ENCODE measurements at regions not wholly inside any gene's neighbourhood (a gene's known extent, or its start where the extent isn't known, plus 50 kb on each side); places are given as distances from the start of the nearest gene placed in this dataset.
"Not testable (repeated sequence)": the region's sequence is repeated elsewhere in the genome, so short reads cannot be mapped to it uniquely, and the experiment has no call there.

DNA sequence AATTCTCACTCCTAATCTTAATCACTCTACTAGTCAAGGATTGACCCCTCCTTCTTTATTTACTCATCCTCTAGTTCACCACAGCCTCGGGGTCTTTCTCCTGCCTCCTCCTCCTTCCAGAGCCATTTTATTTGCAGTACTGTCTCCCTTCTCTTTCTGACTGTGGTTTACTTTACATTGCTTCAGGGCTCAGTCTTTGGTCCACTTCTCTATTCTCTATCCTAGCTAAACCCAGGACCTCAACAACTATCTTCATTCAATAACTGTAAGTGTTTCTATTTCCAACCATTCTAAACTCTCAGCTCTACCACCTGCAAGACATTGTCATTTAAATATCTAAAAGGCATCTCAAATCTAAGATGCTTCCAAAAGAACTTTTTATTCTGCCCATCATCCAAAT lies 493.8 kb downstream of the TTLL7 start:
- no peak for DNase-seq

DNA sequence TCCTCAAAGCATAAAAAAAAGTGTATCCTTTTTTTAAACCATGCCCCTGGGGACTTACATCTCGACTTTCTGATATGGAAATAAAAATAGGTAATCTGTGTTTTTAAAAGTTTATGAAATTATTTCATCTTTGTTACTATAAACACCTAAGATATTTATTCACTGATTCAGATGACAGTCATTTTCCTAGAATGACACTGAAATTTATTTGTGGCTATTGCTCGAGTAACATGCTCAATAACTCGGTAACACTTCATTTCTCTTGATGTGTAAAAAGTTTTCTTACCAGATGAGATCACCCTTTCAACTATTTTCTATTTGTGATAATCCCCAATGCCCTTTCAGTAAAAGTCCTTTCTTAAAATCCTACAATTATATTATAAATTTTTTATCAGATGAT lies 495.8 kb downstream of the TTLL7 start:
- DNase-seq: no peak

DNA sequence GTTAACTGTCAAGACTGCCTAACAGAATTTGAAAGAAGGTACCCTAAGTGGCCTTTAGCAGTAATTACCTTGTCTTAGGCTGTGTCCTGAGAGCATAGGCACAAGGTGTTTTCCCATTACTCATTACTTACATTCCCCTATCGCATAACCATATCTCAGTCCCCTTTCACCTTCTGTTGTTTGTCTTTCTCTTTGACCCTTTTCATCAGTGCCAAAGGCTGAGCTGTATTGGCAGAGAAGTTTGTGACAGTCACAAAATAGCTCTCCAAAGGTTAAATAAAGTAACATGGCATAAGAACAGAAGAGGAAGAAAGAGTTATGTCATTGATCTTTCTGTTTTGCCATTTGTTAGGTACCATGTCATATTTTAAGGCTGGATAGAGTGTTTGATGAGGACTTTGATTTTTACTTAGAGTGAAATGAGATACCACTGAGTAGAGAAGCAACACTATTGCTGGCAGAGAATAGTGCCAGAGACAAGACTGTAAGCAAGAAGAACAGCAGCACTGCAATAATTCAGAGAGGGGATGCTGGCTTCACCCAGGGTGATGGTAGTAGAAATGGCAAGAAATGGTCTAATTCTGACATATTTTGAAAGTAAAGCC lies 497.8 kb downstream of the TTLL7 start:
- no peak for DNase-seq

DNA sequence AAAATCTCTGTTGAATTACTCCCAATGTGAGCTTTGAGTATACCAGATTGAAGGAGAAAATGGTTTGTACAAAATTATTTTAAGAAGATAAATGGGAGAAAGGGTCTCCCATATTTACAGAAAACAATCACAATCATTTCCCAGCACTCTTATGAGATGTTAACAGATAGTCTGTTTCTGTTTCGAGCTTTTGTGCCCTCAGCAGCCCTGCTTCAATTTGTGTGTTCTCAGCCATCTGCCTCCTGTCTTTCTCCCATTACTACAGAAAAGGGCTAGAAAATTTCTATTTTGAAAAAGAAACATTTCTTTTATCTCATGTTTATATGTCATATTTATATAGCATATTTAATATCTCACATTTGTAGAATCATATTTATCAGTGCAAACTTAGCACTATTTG lies 498.4 kb downstream of the TTLL7 start:
- no peak for DNase-seq

DNA sequence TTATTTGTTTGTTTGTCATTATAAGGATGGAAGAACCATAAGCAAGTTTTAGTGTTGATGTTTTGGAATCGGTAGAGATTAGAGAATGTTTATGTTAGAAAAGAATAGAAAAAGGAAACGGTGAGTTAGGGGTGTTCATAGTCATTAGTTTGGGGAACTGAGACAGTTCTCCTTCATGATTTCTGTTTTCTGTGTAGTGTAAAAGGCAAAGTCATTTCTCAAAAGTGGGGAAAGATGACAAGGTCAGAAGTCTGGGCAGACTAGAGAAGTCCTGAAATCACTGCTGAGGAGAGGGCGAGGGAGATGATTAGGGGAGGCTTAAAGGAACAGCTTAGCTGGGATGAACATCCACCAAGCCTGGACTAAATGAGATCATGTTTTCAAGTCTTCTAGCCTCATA lies 498.9 kb downstream of the TTLL7 start:
- DNase-seq: no peak

DNA sequence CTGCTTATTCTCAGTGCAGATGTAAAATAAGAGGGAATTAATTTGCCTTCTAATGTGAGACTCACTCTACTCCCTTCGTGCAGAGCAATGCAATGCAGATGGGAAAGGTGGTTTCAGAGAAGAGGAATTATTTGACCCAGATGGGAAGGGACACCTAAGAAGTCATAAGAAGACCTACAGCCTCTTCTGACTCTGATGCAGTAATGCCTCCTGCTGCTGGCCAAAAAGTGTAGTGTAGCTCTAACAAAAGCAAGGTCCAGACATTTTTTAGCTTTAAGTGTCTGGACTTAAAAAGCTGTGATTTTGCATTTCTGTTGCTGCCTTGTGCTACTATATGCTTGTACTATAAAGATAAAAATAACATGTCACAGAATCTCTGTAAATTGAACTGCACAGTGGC lies 501.4 kb downstream of the TTLL7 start:
- DNase-seq: peak; percentile 17

DNA sequence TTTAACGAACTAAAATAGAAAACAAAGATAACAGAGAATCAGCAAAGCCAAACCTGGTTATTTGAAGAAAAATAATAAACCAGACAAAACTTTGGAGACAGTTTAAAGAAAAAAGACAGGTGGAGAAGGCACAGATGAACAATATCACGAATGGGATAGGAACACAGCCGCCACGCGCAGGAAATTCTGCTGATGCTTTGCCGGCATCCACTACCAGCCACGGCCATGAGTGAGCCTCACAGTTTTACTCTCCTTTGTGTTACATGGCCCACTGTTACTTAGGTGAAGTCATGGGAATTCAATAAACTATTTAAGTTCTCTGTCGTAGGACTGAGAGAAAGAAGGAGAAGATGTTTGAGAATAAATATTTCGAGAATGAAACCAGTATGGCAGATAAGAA lies 503.4 kb downstream of the TTLL7 start:
- DNase-seq: no peak

DNA sequence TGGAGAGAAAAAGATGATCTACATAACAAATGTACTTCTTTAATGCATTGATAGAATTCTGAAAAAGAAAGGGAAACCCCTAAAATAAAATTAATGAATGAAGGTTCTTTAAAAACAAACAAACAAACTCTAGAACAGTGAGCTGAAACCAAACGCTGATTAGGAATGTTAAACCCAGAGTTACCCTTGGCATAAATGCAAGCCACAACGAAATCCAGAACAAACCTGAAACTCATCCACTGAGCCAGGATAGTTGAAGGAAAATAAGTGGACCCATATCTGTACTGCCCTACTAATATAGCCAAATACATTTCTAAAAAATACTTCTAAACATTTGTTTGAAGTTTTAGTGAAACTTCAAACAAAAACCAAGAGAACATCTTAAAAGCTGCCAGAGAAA lies 505.3 kb downstream of the TTLL7 start:
- DNase-seq: no peak

DNA sequence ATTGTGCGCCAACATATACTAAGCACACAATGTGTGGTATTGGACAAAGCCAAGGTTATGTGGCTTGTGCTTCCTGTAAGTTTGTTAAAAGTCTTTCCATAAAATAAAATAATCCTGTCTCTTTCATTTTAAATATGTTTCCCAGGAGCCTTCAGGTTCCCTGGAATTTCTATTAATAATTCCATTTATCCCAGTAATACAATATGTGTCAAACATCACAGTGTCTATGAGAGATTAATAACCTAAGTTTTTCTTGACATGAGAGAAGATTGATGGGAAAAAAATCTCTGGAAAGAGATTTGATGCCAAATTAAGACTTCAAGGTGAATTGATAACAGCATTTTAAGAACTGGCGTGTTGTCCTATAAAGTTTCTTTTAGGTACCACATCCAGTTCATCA lies 507.0 kb downstream of the TTLL7 start:
- DNase-seq: no peak

DNA sequence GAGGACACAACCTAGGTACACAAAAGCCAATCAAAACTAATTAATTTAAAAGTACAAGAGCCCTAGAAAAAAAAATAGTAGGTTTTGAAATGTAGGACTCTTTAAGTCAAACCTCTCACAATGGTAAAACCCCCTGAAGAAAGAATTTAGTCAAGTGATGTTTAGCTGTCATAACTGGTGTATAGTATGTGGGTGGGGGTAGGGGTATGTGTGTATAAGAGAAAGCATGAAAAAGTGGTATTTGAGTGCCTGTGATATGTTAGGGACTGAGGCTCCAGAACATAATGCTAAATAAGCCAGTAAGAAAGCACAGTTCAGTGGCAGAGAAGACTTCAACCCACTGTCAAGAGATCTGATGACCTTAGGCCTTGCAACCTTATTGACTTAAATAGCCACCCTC lies 507.9 kb downstream of the TTLL7 start:
- no peak for DNase-seq

DNA sequence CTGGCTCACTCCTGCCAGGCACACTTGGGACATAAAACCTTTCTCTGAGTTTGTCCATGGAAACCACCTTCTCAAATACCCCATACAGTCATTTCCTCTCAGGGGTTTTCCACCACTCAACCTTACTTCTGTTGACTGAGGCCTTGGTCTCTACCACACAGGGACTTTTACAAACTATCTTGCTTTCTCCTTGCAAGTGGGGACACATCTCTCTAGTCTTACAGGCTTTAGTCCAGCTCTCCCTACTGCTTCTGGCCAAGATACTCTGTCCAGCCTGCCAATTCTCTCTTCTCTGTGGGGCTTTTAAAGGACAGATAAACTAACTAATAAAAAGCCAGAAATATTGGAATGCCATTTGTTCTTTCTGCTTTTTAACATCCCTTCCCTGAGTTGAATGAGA lies 510.8 kb downstream of the TTLL7 start:
- not testable (repeated sequence) for DNase-seq

DNA sequence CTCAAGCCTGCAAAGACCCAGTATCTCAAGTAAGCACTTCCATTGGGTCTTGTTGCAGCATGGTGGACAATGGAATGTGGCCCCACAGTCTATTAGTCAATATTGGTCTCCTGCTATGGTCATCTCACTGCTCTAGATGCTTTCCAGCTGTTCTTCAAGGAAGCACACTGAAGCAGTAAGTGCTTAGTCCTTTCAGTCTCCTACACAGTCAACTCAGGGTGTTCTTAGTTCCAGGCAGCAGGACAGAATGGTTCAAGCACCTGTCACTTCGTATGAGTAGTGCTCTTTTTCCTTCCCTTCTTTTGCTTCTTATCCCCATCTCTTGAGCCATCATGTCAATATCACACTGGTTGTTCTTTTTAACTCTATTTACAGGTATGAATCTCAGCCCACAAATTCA lies 511.5 kb downstream of the TTLL7 start:
- not testable (repeated sequence) for DNase-seq

DNA sequence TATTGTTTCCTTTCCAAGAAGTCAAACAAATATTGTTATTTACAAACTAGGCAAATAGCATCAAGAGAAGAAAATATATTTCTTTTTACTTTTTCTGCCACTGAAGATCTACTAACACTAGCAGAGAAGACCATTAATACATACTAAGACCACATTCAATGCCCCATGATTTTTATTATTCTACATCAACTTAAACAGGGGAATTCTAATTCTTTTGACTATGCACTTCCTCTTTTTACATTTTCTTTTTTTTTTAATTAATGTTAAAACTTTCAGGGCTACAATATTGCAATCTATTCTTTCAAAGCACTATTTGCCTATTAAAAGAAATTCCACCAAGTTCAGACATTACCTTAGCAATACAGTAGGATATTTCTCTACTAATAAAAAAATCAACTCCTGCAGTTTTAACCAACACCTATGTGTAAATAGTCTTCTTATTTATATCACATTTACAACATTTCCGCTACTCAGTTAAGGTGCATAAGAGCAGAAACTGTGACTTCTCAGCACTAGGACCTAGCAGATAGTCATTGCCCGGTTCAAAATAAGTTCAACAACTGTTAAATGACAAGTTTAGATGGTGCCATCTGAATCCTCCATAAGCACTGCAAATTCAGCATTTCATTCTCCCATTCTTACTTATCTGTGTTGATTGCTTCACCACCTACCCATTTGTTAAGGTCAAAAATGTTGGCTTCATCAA lies 513.5 kb downstream of the TTLL7 start:
- DNase-seq: not testable (repeated sequence)

DNA sequence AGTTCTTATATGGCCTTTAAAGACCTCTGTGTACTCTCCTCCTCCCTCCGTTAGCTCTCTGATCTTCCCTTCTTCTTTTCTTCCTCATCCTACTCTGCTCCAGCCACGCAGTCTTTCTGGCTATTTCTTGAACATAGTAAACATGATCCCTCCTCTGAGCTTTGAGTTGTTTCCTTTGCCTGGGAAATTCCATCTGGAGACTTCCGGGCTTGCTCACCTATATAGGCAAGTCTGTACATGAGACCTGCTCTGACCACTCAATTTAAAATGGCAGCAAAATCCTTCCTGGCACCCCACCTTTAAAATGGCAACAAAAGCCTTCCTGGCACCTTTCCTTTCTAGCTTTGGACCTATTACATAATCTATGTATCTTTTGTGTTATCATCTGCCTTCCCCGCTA lies 517.6 kb downstream of the TTLL7 start:
- not testable (repeated sequence) for DNase-seq

DNA sequence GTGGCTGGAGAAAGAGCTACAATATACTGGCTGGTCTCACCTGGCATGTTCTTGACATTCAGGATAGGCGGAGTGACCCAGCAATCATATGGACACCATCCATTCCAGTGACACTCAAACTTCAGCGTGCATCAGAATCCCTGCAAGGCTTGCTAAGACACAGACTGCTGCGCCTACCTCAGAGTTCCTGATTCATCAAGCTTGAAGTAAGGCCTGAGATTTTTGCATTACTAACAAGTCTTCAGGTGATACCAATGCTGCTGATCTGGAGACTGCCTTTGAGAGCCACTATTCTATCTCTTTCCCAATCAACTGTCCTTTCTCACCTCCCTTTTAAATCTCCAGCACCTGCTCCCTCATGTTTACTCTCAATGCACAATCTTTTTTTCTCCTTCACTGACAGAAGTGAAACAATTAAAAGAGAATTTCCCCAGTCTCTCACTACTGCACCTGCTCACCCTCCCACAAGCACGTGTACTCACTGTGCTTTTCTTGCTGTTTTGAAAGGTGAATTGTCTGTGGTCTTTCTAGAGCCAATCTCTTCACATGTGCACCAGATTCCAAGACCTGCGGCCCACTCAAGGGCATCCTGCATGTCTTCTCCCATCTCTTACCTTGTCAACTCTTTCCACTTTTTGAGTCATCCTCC lies 519.2 kb downstream of the TTLL7 start:
- not testable (repeated sequence) for DNase-seq

DNA sequence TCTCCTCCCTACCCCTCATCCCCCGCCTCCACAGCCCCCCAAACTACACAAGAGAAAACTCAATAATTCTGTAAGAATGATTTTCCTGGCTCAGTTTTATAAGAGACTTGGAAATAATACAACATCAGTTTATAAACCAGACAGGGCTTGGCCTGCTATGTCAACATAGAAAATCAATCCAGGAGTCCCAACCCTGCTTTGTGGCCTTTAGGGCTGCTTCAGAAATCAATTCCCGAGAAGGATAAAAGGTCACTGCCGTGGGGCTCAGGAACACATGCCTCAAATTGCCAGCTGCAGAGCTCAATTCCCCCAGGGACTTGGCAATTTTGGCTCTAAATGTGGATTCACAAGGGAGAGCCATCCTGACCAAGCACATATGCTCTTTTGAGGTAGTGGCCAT lies 520.8 kb downstream of the TTLL7 start:
- not testable (repeated sequence) for DNase-seq

DNA sequence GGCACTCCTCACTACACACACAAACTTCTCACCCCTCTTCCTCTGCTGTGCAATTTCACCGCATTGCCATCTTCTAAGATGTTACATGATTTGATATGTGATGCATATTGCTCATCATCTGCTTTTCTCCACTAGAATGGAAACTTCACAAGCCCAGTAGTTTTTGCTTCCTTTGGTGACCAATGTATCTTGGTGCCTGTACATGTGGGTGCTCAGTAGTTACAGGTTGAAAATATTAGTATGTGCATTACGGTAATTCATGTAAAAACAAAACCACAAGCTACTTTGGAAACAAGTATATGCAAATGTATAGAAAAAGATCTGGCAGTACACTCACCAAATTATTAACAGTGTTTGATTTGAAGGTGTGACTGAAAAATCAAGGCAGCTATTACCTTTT lies 522.4 kb downstream of the TTLL7 start:
- not testable (repeated sequence) for DNase-seq

DNA sequence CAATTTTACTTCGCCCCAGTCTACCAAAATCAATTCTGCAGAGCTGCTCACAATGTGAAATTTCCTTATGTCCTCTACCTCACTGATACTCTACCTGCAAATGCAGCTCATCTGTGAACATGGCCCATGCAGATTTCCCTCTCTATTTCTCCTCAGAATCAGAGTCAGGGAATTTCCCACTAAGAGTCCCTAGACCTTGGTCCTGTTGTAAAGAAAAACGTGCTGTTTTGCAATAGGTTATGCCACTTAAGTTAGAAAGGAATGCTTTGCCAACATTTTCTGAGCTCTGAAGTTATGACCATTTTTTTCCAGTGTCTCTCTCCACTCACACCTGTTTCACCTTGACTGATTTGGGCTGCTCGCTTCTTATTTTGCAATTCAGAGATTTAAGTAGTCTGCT lies 524.0 kb downstream of the TTLL7 start:
- peak; percentile 15 for DNase-seq

DNA sequence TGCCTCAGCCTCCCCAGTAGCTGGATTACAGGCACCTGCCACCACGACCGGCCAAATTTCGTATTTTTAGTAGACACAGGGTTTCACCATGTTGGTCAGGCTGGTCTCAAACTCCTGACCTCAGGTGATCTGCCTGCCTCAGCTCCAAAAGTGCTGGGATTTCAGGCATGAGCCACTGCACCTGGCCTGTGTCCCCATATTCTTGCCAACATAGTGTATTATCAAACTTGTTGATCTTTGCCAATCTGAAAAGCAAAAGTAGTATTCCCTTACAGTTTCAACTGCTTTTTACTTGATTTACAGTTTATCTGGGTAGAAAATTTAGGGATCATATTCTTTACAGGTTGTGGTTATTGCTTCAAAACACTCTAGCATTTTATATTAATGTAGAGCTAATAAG lies 524.9 kb downstream of the TTLL7 start:
- DNase-seq: not testable (repeated sequence)

DNA sequence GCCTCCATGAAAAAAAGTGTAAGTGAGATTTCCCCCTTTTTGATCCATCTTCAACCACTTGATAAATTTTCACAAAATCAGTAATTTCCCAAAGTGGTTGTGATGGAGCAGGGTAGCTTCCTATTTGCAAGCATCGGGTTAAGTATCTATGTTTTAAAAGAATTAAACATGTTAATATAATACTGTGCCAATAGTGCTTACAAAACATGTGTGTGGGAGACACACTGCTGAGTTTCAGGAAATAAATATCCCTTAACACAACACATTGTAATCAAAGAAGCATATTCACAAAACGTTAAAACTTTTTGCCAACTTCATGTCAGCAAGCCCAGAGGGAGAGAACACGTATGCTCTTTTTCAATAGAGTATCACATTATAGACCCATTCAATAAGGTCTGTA lies 526.9 kb downstream of the TTLL7 start:
- DNase-seq: not testable (repeated sequence)

DNA sequence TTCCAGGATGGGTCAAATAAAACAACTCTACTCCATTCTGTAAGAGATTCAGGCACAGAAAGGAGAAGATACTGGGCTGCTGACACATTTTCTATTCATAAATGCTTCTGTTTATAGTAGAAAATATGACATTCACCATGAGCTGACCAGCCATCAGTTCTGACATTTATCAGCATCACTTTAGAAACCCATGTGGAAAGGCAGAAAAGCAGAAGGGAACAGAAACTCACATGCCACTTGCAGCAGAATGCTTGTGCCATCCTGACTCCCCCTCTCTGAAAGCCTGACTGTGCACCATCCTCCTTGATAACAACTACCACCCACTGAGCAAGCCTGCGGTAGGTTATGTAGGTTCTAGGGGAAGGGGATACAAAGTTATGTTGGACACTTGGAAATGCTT lies 527.7 kb downstream of the TTLL7 start:
- not testable (repeated sequence) for DNase-seq

DNA sequence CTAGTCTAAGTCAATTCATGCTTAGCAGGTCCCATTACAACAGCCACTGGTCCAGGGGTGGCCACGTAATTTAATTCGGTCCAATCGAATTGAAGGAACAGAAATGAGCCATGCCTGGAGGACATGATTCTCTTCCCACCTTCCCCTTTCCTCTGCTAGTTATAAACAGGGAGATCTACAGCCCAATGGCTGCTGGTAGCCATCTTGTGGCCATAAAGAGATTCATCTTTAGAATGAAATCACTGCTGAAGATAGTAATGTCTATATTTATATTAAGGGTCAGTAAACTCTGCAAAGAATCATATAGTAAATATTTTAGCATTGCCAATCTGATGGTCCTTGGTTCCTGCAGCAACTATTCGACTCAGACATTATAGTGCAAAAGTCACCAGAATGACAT lies 530.6 kb downstream of the TTLL7 start:
- not testable (repeated sequence) for DNase-seq

DNA sequence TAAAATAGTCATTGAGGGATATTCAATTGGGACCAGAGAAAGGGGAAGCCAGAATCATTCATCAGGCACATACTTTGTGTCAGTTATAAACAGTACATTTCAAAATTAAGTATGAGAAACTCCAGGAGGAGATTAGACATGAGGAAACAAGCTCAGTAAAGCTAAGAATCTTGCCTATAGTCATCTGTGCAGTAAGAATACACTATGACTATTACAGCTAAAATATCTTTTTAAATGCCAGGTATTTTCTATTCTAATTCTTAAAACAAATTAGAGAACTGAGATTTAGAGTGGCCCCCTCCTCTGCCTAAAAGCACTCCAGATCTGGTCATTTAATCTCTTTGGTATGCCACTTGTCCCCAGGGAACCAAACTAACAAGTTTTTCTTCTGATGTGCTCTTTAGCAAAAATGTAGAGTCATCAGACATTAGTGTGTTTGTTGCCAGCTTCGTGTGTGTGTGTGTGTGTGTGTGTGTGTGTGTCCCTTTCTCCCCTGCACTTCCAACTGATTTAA lies 541.1 kb downstream of the TTLL7 start:
- not testable (repeated sequence) for DNase-seq

DNA sequence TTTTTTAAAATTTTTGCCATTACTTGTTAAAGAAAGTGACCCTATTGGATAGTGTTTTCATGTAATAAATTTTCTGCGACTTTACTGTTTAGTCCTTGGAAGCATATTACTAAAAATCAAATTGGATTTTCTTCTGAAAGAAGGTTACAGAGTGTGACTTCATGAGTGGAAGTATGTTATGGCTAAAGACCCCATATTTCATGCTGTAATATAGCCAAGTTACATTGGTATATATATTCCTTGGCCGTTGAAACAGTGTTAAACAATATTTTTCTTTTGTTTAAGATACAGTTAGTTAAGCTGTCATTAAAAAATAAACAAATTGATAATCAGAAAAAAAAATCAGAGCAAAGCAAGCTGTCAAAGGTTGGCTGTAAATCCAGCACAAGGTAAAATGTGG lies 541.7 kb downstream of the TTLL7 start:
- DNase-seq: not testable (repeated sequence)
